ENCODE measurements at regions not wholly inside any gene's neighbourhood (a gene's known extent, or its start where the extent isn't known, plus 50 kb on each side); places are given as distances from the start of the nearest gene placed in this dataset.

- Histone ChIP-seq H3K4me3 (replicated peaks; ENCODE audit: insufficient read depth, low read length) (no peak overlapping the region), H3K27ac (replicated peaks) (no peak overlapping the region), H3K27me3 (ENCODE audit: insufficient read depth, poor library complexity, severe bottlenecking) (no peaks in the 10 kb centered on the region)
- no peak for DNase-seq (ENCODE audit: low read depth in 1 of 2, low spot score in 1 of 2)
- TF ChIP-seq POLR2AphosphoS5 (IDR thresholded peaks at IDR 0.05; ENCODE audit: low read depth) (no peak), CTCF (IDR thresholded peaks at IDR 0.05; ENCODE audit: insufficient read depth, low read length) (no peak), REST (IDR thresholded peaks at IDR 0.05; ENCODE audit: insufficient replicate concordance, low read depth) (no peak)
Measured at GRCh38 chr1:193960040-193960439, 773.6 kb upstream of the B3GALT2 start.

GRCh38 chr1:193957556-193958095 lies 771.2 kb upstream of the B3GALT2 start:
- Histone ChIP-seq H3K27me3 (ENCODE audit: insufficient read depth, poor library complexity, severe bottlenecking) (no peaks in the 10 kb centered on the region), H3K27ac (replicated peaks) (no peak overlapping the region), H3K4me3 (replicated peaks; ENCODE audit: insufficient read depth, low read length) (no peak overlapping the region)
- TF ChIP-seq SPI1 (IDR thresholded peaks at IDR 0.05; ENCODE audit: borderline replicate concordance, low read depth) = no peak
- TF ChIP-seq REST (IDR thresholded peaks at IDR 0.05; ENCODE audit: insufficient replicate concordance, low read depth) = no peak
- no peak for TF ChIP-seq CTCF (IDR thresholded peaks at IDR 0.05; ENCODE audit: insufficient read depth, low read length)
- DNase-seq (ENCODE audit: low read depth in 1 of 2, low spot score in 1 of 2) = no peak

- Histone ChIP-seq H3K27me3 (ENCODE audit: insufficient read depth, poor library complexity, severe bottlenecking) (no peaks in the 10 kb centered on the region), H3K4me3 (replicated peaks; ENCODE audit: insufficient read depth, low read length) (no peak overlapping the region), H3K27ac (replicated peaks) (no peak overlapping the region)
- DNase-seq (ENCODE audit: low read depth in 1 of 2, low spot score in 1 of 2) = no peak
- TF ChIP-seq REST (IDR thresholded peaks at IDR 0.05; ENCODE audit: insufficient replicate concordance, low read depth) (no peak), CTCF (IDR thresholded peaks at IDR 0.05; ENCODE audit: insufficient read depth, low read length) (no peak), SPI1 (IDR thresholded peaks at IDR 0.05; ENCODE audit: borderline replicate concordance, low read depth) (no peak), POLR2AphosphoS5 (IDR thresholded peaks at IDR 0.05; ENCODE audit: low read depth) (no peak), GABPA (IDR thresholded peaks at IDR 0.05; ENCODE audit: low read depth) (no peak)
Measured at GRCh38 chr1:193952778-193953374, 766.5 kb upstream of the B3GALT2 start.

All from HL-60 (cell line).